ENCODE measurements at regions not wholly inside any gene's neighbourhood (a gene's known extent, or its start where the extent isn't known, plus 50 kb on each side); places are given as distances from the start of the nearest gene placed in this dataset.
"Not testable (repeated sequence)": the region's sequence is repeated elsewhere in the genome, so short reads cannot be mapped to it uniquely, and the experiment has no call there.

DNA sequence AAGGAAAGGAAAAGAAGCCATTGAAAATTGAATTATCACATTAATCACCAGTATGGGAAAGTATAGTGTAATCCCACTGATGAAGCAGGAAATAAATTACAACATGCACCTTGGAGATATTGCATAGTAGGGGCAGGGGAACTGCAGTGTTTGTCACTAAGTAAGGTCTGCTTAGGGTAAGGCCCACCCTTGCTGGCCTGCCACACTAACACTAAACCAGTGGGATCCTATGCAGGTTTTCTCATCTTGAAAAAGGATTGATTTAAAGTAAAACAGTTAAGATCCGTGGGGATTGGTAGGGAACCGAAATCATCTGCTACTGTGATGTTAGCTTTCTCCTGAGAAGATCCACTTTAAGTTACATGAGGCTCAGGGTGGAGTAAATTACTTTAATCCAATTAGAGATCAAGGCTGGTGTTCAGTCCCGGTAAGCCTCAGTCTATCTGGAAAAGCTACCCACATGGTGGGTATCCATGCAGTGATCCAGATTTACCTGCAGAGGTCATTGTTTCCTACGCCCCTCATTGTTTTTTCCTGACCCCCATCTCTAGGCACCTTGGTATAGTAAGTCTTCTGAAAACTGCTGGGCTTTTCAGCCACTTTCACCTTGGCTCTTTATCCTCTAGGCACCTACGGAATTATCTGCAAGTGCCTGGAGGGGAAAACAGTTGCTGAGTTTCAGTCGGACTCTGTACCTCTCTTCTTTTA lies 1014.9 kb upstream of the ATXN8OS start:
- no peaks in the 10 kb centered on the region for H3K36me3 Mint-ChIP-seq (ENCODE audit: low read depth)
- no peak for ATAC-seq (replicated peaks)
- no peaks in the 10 kb centered on the region for H3K27me3 Mint-ChIP-seq
- no peak overlapping the region for H3K27ac Mint-ChIP-seq
- no peak overlapping the region for H3K4me3 Mint-ChIP-seq
- H3K4me1 Mint-ChIP-seq = no peaks in the 10 kb centered on the region
- H3K9me3 Mint-ChIP-seq = peaks cover 12% of the 10 kb centered on the region

DNA sequence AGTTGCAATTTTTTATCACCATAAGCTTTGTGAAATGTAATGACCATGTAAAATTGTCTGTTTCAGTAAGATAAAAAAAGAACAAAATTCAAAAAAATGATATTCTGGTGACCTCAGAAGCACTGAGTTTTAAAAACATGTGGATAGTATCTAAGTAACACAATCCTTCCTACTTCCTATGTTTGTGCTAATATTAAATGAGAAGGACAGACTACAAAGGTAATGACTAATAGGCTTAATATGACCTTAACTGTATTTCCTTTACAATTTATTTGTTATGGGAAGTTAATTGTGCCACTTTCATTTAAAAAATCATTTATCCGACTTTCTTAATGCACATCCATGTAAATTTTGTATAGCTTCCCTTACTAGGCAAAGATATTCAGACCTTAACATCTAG lies 1030.4 kb upstream of the ATXN8OS start:
- no peaks in the 10 kb centered on the region for H3K4me1 Mint-ChIP-seq
- no peak for ATAC-seq (replicated peaks)
- H3K9me3 Mint-ChIP-seq = peaks cover 7% of the 10 kb centered on the region
- no peak overlapping the region for H3K27ac Mint-ChIP-seq
- no peaks in the 10 kb centered on the region for H3K36me3 Mint-ChIP-seq (ENCODE audit: low read depth)
- no peak overlapping the region for H3K4me3 Mint-ChIP-seq
- no peaks in the 10 kb centered on the region for H3K27me3 Mint-ChIP-seq

DNA sequence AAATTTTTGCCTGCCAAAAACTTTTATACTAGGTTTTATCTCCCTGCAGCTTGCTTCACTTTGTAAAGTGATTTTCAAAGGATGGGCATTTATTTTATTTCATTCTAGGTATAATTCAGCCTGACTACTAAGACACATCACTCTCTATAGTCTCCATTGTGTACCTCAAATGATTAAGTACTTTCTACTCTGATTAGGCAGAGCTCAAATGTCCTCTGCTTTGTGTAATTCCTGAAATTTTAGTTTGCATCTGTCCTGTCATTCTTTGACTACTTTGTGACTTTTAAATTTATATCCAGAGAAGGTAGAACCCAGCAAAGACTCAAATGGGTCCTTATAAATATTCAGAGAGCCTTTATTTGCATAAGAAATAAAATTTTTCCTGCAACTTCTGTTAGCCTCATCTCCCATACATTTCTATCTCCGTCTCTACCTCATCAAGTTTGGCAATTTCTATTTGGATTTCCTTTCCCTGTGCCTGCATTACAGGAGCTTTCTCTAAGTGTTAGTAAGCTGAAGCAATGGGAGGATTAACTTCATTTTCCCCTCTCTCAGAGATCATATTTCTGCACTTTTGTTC lies 1038.0 kb upstream of the ATXN8OS start:
- ATAC-seq (replicated peaks) = no peak
- no peaks in the 10 kb centered on the region for H3K4me1 Mint-ChIP-seq
- H3K36me3 Mint-ChIP-seq (ENCODE audit: low read depth) = no peaks in the 10 kb centered on the region
- peaks cover 11% of the 10 kb centered on the region for H3K9me3 Mint-ChIP-seq
- no peak overlapping the region for H3K27ac Mint-ChIP-seq
- H3K27me3 Mint-ChIP-seq = no peaks in the 10 kb centered on the region
- no peak overlapping the region for H3K4me3 Mint-ChIP-seq

DNA sequence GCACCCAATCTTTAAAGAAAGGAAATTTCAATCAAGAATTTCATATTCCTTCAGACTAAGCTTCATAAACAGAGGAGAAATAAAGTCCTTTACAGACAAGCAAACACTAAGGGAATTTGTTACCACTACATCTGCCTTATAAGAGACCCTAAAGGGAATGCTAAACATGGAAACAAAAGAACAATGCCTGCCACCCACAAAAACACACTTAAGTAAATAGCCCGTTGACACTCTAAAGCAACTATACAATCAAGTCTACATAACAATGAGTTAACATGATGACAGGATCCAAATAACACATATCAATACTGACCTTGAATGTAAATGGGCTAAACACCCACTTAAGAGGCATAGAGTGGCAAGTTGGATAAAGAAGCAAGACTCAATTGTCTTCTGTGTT lies 1056.9 kb upstream of the ATXN8OS start:
- Mint-ChIP-seq H3K9me3 (peaks cover 6% of the 10 kb centered on the region), H3K27ac (no peak overlapping the region), H3K36me3 (ENCODE audit: low read depth) (no peaks in the 10 kb centered on the region), H3K4me1 (no peaks in the 10 kb centered on the region), H3K27me3 (no peaks in the 10 kb centered on the region), H3K4me3 (no peak overlapping the region)
- no peak for ATAC-seq (replicated peaks)

DNA sequence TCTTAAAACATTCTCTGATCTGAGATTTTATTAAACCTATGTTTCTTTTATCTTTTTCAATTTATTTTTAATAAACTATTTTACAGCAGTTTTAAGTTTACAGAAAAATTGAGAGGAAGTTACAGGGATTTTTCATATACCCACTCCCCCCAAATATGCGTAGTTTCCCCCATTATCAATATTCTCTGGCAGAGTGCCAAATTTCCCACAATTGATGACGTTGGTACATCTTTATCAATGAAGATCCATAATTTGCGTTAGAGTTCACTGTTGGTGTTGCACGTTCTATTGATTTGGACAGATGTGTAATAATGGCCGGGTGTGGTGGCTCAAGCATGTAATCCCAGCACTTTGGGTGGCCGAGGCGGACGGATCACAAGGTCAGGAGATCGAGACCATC lies 1063.0 kb upstream of the ATXN8OS start:
- Mint-ChIP-seq H3K4me1 (no peaks in the 10 kb centered on the region), H3K27me3 (no peaks in the 10 kb centered on the region), H3K36me3 (ENCODE audit: low read depth) (no peaks in the 10 kb centered on the region), H3K27ac (no peak overlapping the region), H3K9me3 (peaks cover 12% of the 10 kb centered on the region), H3K4me3 (no peak overlapping the region)
- ATAC-seq (replicated peaks) = no peak

DNA sequence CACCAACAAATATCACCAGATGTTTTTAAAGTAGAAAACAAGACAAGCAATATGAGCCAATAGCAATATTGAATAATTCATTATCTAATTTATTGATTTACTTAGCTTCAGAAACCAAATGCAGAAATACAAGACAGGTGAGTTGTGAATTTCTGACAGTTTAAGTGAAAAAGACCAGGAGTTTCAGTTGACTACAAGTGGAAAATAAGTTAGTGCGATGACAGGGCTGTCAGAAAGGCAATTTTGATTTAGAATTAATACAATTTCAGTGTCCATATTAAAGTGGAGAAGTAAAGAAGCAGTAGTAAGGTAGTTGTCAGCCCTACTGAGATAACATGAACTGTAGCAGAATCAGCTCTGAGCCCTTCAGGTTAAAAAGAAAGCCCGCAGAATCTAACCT lies 1066.7 kb upstream of the ATXN8OS start:
- Mint-ChIP-seq H3K9me3 (peaks cover 12% of the 10 kb centered on the region), H3K27ac (no peak overlapping the region), H3K27me3 (no peaks in the 10 kb centered on the region), H3K36me3 (ENCODE audit: low read depth) (no peaks in the 10 kb centered on the region), H3K4me1 (no peaks in the 10 kb centered on the region), H3K4me3 (no peak overlapping the region)
- ATAC-seq (replicated peaks) = no peak

DNA sequence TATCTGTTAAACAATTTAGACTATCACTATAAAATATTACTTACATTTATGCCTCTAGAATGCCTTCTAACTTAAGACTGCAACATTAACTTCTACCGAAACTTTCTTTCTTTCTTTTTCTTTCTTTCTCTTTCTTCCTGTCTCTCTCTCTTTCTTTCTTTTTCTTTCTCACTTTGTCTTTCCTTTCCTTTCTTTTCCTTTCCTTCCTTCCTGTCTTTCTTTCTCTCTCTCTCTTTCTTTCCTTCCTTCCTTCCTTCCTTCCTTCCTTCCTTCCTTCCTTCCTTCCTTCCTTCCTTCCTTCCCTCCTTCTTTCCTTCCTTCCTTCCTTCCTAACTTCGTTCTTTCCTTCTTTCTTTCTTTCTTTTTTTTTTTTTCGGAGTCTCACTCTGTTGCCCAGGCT lies 1071.9 kb upstream of the ATXN8OS start:
- H3K36me3 Mint-ChIP-seq (ENCODE audit: low read depth) = no peaks in the 10 kb centered on the region
- H3K27ac Mint-ChIP-seq = no peak overlapping the region
- no peaks in the 10 kb centered on the region for H3K9me3 Mint-ChIP-seq
- H3K4me3 Mint-ChIP-seq = no peak overlapping the region
- no peak for ATAC-seq (replicated peaks)
- no peaks in the 10 kb centered on the region for H3K4me1 Mint-ChIP-seq
- no peaks in the 10 kb centered on the region for H3K27me3 Mint-ChIP-seq

DNA sequence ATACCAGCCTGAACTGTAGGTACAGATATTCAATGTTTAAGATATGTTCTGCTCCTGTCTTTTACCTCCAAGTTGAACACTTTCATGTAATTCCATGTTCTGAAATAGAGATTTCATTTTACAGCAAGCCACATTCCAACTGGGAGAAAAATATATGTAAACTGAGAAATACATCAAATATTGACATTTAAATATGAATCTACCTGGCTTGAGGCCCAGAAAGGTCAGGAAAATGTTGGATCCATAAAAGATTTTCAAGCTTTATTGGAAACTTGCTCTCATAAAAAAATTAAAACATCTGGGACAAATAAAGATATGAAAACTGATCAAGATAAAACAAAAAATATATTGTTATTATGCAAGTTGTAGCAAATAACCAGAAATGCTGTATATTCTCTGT lies 1078.7 kb upstream of the ATXN8OS start:
- Mint-ChIP-seq H3K36me3 (ENCODE audit: low read depth) (no peaks in the 10 kb centered on the region), H3K27ac (no peak overlapping the region), H3K27me3 (no peaks in the 10 kb centered on the region), H3K4me1 (no peaks in the 10 kb centered on the region), H3K9me3 (no peaks in the 10 kb centered on the region), H3K4me3 (no peak overlapping the region)
- no peak for ATAC-seq (replicated peaks)

DNA sequence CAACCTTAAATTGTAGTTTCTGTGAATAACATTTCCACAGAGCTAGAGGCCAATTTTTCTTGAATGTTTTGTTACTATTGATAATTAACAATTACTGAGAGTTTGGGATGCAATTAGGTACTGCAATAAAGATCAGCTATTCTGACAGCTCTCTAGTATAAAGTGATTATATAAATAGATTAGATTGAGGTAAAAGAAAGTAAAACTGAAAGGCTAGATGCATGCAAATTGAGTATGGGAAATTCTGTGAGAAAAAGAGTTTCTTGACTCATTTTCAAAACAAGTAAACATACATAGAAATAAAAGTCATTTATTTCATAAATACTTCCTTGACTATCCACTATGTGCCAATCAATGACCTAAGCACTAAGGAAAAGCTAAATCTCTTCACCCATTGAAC lies 1087.5 kb upstream of the ATXN8OS start:
- peaks cover 9% of the 10 kb centered on the region for H3K9me3 Mint-ChIP-seq
- H3K27ac Mint-ChIP-seq = no peak overlapping the region
- no peak overlapping the region for H3K4me3 Mint-ChIP-seq
- H3K36me3 Mint-ChIP-seq (ENCODE audit: low read depth) = no peaks in the 10 kb centered on the region
- H3K27me3 Mint-ChIP-seq = no peaks in the 10 kb centered on the region
- ATAC-seq (replicated peaks) = no peak
- H3K4me1 Mint-ChIP-seq = no peaks in the 10 kb centered on the region

DNA sequence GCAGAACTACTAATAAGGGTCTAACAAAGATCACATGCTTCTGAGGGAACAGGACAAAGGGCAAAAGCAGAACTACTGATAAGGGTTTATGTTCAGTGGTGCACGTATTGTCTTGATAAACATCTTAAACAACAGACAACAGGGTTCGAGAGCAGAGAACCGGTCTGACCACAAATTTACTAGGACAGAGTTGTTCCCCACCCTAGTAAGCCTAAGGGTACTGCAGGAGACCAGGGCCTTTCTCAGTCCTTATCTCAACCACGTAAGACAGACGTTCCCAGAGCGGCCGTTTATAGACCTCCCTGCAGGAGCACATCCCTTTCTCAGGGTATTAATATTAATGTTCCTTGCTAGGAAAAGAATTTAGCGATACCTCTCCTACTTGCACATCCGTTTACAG lies 1089.5 kb upstream of the ATXN8OS start:
- not testable (repeated sequence) for H3K27me3 Mint-ChIP-seq; H3K4me3 Mint-ChIP-seq; H3K27ac Mint-ChIP-seq; H3K36me3 Mint-ChIP-seq (ENCODE audit: low read depth); H3K4me1 Mint-ChIP-seq; ATAC-seq (replicated peaks); H3K9me3 Mint-ChIP-seq

DNA sequence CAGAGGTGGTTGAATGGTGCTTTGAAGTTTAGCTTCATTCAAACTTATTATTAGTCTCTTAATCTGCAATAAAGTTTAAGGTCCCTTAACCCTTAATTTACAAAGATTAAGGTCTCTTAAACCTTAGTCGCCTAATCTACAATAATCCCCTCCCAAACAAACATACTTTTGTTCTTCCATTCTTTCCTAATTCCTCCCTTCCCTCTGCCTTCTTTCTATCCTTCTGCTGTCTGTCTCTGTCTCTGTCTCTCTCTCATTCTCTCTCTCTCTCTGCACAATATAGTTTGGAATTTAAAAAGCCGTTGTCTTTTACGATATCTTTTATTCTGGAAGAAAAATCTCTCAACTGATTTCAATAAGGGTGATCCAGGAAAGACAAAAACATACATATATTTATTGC lies 1096.8 kb upstream of the ATXN8OS start:
- H3K4me1 Mint-ChIP-seq = no peaks in the 10 kb centered on the region
- no peaks in the 10 kb centered on the region for H3K36me3 Mint-ChIP-seq (ENCODE audit: low read depth)
- H3K27me3 Mint-ChIP-seq = no peaks in the 10 kb centered on the region
- H3K9me3 Mint-ChIP-seq = peaks cover 5% of the 10 kb centered on the region
- H3K4me3 Mint-ChIP-seq = no peak overlapping the region
- no peak for ATAC-seq (replicated peaks)
- H3K27ac Mint-ChIP-seq = no peak overlapping the region

DNA sequence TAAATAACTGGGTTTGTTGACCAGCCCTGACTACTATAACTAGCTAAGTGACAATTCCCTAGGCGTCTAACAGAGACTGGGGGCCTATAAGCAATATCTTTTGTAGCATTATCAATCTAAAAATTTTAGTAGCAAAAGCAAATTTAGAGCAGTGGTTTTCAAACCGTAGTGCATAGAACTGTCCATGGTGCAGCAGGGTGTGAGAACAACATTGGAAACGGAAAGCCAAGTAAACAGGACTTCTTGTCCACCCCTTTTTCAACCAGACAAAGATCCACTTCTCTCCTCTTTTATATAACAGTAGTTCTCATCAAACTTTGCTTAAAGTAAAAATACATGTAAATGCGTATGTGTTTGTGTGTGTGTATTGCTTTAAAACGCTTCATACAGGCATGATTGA lies 1099.1 kb upstream of the ATXN8OS start:
- H3K9me3 Mint-ChIP-seq = peaks cover 5% of the 10 kb centered on the region
- no peaks in the 10 kb centered on the region for H3K27me3 Mint-ChIP-seq
- H3K36me3 Mint-ChIP-seq (ENCODE audit: low read depth) = no peaks in the 10 kb centered on the region
- no peak overlapping the region for H3K4me3 Mint-ChIP-seq
- H3K27ac Mint-ChIP-seq = no peak overlapping the region
- no peak for ATAC-seq (replicated peaks)
- no peaks in the 10 kb centered on the region for H3K4me1 Mint-ChIP-seq

DNA sequence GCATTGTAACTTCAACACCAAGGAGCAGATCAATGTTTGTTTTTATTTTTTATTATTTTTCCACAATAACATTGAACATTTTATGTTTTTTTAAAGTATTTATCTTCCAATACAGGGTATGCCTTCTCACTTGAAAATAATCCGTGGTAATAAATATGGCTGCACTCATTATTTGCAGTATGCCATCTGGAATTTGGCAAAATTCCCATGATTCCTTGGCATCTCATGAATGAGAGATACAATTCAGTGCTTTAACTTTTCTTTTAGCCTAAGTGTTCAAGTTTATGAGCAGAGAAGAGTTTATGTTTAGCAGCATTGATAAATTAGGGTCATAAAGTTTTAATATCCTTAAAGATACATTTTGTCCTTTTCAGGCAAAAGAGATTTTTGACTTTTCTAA lies 1109.6 kb upstream of the ATXN8OS start:
- Mint-ChIP-seq H3K9me3 (peaks cover 20% of the 10 kb centered on the region), H3K27me3 (no peaks in the 10 kb centered on the region), H3K36me3 (ENCODE audit: low read depth) (no peaks in the 10 kb centered on the region), H3K4me3 (no peak overlapping the region), H3K27ac (no peak overlapping the region), H3K4me1 (no peaks in the 10 kb centered on the region)
- no peak for ATAC-seq (replicated peaks)

DNA sequence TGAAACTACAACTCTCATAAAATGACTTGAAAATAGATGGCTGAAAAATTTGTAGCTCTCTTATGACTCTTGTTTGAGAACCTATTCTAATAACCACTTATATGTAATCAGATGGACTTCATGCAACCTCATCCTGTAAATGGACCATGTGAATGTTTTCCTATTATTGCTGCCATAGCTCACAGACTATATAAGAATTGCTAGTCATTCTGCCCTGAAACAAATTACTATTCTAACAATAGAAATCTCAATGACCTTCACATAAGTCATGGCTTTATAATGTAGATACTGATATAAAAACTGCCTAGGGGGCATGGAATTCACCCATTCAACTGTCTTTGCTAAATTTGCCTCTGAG lies 1111.0 kb upstream of the ATXN8OS start:
- no peaks in the 10 kb centered on the region for H3K36me3 Mint-ChIP-seq (ENCODE audit: low read depth)
- H3K27ac Mint-ChIP-seq = no peak overlapping the region
- H3K4me1 Mint-ChIP-seq = no peaks in the 10 kb centered on the region
- peaks cover 20% of the 10 kb centered on the region for H3K9me3 Mint-ChIP-seq
- H3K4me3 Mint-ChIP-seq = no peak overlapping the region
- no peaks in the 10 kb centered on the region for H3K27me3 Mint-ChIP-seq
- no peak for ATAC-seq (replicated peaks)

DNA sequence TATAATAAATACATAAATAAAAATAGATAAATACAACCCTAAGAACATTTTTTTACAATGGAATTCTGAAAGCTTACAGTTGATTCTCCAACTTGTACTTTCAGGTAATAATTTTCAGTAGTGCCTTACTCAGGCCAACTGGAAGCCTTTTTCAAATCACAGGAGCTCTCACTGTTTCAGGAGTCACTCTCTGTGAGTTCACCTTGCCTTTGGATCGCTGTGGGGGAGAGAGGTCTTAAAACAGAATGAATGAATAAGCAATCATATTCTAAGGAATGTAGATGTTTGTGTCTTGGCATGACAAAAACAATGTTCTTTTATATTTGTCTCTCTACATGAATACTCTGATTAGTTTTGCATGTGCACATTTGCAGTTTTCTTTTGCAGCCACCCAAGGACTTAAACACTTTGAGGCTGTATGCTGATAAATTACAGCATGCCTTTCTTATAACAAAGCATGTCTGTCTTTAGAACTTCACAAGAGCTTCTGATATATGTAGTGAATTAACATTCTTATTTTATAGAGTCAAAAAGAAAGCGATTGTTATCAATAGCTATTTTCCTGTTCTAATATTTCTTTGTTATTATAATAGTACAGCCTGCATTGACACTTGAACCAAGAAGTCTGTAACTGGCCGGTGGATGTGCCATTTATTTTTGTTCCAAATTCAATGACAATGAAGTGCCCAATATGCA lies 1111.5 kb upstream of the ATXN8OS start:
- Mint-ChIP-seq H3K4me1 (no peaks in the 10 kb centered on the region), H3K27ac (no peak overlapping the region), H3K9me3 (peaks cover 18% of the 10 kb centered on the region), H3K27me3 (no peaks in the 10 kb centered on the region), H3K36me3 (ENCODE audit: low read depth) (no peaks in the 10 kb centered on the region), H3K4me3 (no peak overlapping the region)
- ATAC-seq (replicated peaks) = no peak

Measured in activated T-helper 17 cell treated with anti-CD3 and anti-CD28 coated beads, Interleukin-2, amount 50 U/mL, for 72 hours (primary cell).